ENCODE measurements at regions not wholly inside any gene's neighbourhood (a gene's known extent, or its start where the extent isn't known, plus 50 kb on each side); places are given as distances from the start of the nearest gene placed in this dataset.

DNA sequence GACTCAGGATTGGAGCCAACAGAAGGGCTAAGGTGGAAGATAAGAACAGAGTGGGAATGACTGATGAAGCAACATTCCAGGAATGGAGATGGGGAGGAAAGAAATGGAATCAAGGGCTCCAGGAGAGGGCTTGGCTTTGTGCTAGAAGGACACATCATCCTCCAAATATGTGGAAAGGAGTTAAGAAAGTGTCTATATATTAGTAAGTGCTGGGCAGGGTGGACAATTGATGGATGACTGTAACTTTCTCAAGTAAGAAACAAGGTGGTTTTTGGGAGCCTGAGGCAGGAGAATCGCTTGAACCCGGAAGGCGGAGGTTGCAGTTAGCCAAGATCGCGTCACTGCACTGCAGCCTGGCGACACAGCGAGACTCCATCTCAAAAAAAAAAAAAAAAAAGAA, 71.6 kb upstream of the NFKB1 start:
- TF ChIP-seq, protein P1, sequence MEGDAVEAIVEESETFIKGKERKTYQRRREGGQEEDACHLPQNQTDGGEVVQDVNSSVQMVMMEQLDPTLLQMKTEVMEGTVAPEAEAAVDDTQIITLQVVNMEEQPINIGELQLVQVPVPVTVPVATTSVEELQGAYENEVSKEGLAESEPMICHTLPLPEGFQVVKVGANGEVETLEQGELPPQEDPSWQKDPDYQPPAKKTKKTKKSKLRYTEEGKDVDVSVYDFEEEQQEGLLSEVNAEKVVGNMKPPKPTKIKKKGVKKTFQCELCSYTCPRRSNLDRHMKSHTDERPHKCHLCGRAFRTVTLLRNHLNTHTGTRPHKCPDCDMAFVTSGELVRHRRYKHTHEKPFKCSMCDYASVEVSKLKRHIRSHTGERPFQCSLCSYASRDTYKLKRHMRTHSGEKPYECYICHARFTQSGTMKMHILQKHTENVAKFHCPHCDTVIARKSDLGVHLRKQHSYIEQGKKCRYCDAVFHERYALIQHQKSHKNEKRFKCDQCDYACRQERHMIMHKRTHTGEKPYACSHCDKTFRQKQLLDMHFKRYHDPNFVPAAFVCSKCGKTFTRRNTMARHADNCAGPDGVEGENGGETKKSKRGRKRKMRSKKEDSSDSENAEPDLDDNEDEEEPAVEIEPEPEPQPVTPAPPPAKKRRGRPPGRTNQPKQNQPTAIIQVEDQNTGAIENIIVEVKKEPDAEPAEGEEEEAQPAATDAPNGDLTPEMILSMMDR (IDR thresholded peaks at IDR 0.05; ENCODE audit: extremely low read depth in 1 of 2, insufficient read depth in 1 of 2, low read depth in 1 of 2, low read length in 2 of 2) = no peak
- TF ChIP-seq POLR2A (IDR thresholded peaks at IDR 0.05; ENCODE audit: low read depth, low read length) (no peak), JUN (IDR thresholded peaks at IDR 0.05; ENCODE audit: borderline replicate concordance, insufficient read depth, insufficient read length, low read depth) (no peak), EZH2 (IDR thresholded peaks at IDR 0.05; ENCODE audit: borderline replicate concordance, low read depth, low read length, severe bottlenecking) (no peak), POLR2AphosphoS5 (IDR thresholded peaks at IDR 0.05; ENCODE audit: insufficient read depth, low read depth, low read length) (no peak), MYC (IDR thresholded peaks at IDR 0.05; ENCODE audit: low read depth, low read length) (no peak), FOS (IDR thresholded peaks at IDR 0.05; ENCODE audit: borderline replicate concordance, insufficient read depth, low read length) (no peak)
- TF ChIP-seq, protein P2, sequence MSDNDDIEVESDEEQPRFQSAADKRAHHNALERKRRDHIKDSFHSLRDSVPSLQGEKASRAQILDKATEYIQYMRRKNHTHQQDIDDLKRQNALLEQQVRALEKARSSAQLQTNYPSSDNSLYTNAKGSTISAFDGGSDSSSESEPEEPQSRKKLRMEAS (IDR thresholded peaks at IDR 0.05; ENCODE audit: insufficient read depth, insufficient read length) = no peak
